MCF 10A (cell line): ENCODE measurements at regions not wholly inside any gene's neighbourhood (a gene's known extent, or its start where the extent isn't known, plus 50 kb on each side); places are given as distances from the start of the nearest gene placed in this dataset.
A peak's percentile ranks its signal among the peaks of the same experiment; 100 is the strongest.

Experiments
- BruUV-seq: library from RNA; stranded (reverse); fragments of 400-500 nt; replicated peaks from 2 replicates; lab custom pipeline; 2021; lab: Mats Ljungman, UMichigan
- CTCF ChIA-PET: fragments of 300-600 bp; sonication (Branson Sonifier 250); formaldehyde crosslinking; extraction: SDS; loops from one replicate; lab custom pipeline; 2021; ENCODE audit warnings: antibody characterized with exemption, inconsistent platforms; lab: Yijun Ruan, JAX
- POLR2A ChIA-PET: fragments of 300-600, 350-650 bp; sonication (Branson Sonifier 250); formaldehyde crosslinking; extraction: SDS; loops from one replicate; lab custom pipeline; 2020; ENCODE audit warnings: antibody characterized with exemption, inconsistent platforms; lab: Yijun Ruan, JAX
- DNase-seq: peaks from one replicate; pipeline ENCODE4 v3.0.0-alpha.2; 2018; ENCODE audit not compliant: unreplicated experiment
- H3K27ac Mint-ChIP-seq: one replicate; pipeline ENCODE4 v1.8.0; 2022; ENCODE audit warnings: mild to moderate bottlenecking, low read depth, mixed read lengths; ENCODE audit not compliant: unreplicated experiment
- H3K27me3 Mint-ChIP-seq: one replicate; pipeline ENCODE4 v1.8.0; 2022; ENCODE audit warnings: mixed read lengths; ENCODE audit not compliant: insufficient read depth, unreplicated experiment
- H3K36me3 Mint-ChIP-seq: one replicate; pipeline ENCODE4 v1.8.0; 2022; ENCODE audit warnings: mild to moderate bottlenecking, moderate library complexity, mixed read lengths; ENCODE audit not compliant: insufficient read depth, unreplicated experiment
- H3K4me1 Mint-ChIP-seq: one replicate; pipeline ENCODE4 v1.8.0; 2022; ENCODE audit warnings: mixed read lengths; ENCODE audit not compliant: insufficient read depth, unreplicated experiment
- H3K4me3 Mint-ChIP-seq: one replicate; pipeline ENCODE4 v1.8.0; 2022; ENCODE audit warnings: mild to moderate bottlenecking, moderate library complexity, mixed read lengths; ENCODE audit not compliant: unreplicated experiment
- H3K9me3 Mint-ChIP-seq: one replicate; pipeline ENCODE4 v1.8.0; 2022; ENCODE audit warnings: mixed read lengths; ENCODE audit not compliant: unreplicated experiment
- CTCF ChIP-seq: fragments of 200-600 bp; IDR thresholded peaks from one replicate; pipeline ENCODE4 v1.8.0; 2022; ENCODE audit warnings: antibody characterized with exemption, mild to moderate bottlenecking; ENCODE audit not compliant: unreplicated experiment
- intact Hi-C: fragments of 100-400 bp; cut with micrococcal nuclease; formaldehyde crosslinking; loops from 2 replicates; pipeline ENCODE4 v1.14.1; 2022

DNA sequence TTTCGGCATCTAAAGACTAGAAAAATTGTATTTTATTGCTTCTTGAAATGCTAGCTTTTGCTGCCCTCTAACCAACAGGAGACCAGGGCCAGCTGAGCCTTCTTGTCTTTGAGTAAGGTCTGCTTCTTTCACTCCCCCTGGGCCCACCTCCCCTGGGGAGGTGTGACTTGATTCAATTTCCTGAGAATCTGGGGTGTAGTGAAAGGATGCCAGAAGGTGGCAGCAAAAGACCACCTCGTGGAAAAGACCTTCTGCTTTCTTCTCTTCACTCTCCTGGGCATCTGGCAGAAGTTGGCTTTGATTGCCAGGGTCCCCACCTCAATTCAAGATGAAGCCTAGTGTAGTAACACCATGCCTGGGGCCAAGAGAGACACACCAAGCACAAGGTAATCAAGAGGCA is 96.5 kb upstream of the MAOA start:
- peaks cover 17% of the 10 kb centered on the region for H3K4me1 Mint-ChIP-seq
- no peak overlapping the region for H3K4me3 Mint-ChIP-seq
- BruUV-seq, result no TSS peak
- H3K9me3 Mint-ChIP-seq, result no peaks in the 10 kb centered on the region
- peak; percentile 56 for TF ChIP-seq CTCF
- peak overlapping the region; percentile 32 for H3K27ac Mint-ChIP-seq
- peak; percentile 73 for DNase-seq
- H3K27me3 Mint-ChIP-seq, result peaks cover 63% of the 10 kb centered on the region
- POLR2A ChIA-PET, result interaction anchor here (0.6 to 1.6 kb wide), 7 partner anchors 22 to 833 kb away, joined by 3 to 7 read pairs (median 3); no protein-coding TSS in a partner anchor
- CTCF ChIA-PET, result interaction anchor here (0.6 to 4.4 kb wide), 16 partner anchors 12 to 1780 kb away, joined by 3 to 48 read pairs (median 4); no protein-coding TSS in a partner anchor
- intact Hi-C loops, result loop anchor here (1.0 to 10.0 kb wide), 3 partner anchors 191 to 2005 kb away; no protein-coding TSS in a partner anchor
- no peaks in the 10 kb centered on the region for H3K36me3 Mint-ChIP-seq

DNA sequence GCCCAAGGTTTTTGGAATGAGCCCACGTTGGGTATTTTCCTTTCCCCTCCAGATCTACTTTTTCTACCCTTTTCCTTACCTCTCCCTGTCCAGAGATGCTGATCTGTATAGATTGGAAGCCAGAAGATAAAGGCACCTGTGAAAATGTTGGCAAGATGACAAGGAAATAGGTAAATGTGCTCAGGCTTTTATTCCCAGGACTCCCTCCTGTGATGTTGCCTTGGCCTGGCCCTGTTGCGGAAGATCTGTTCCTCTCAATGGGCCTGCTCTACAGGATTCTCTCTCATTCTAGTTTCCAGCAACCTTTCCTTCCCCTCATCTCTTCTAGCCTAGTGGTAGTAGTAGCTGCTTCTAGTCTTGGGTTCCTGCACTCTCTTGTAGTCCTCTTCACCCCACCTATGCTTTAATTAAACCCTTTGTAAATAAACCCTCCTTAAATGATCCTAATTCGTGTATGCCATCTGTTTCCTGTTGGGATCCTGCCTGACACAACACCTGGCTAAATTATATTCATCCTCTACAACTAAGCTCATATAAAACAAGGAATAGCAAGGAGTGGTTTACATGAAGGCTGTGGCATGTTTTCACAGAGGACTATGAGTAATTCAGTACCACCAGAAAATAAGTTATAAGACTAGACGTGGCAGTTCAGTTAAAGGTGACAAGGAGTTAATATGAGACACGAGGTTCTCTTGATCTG is 95.7 kb upstream of the MAOA start:
- no peaks in the 10 kb centered on the region for H3K9me3 Mint-ChIP-seq
- no peak for TF ChIP-seq CTCF
- peak overlapping the region; percentile 32 for H3K27ac Mint-ChIP-seq
- intact Hi-C loops, result no loop called here
- H3K36me3 Mint-ChIP-seq, result no peaks in the 10 kb centered on the region
- BruUV-seq, result no TSS peak
- DNase-seq, result no peak
- peaks cover 24% of the 10 kb centered on the region for H3K4me1 Mint-ChIP-seq
- H3K4me3 Mint-ChIP-seq, result no peak overlapping the region
- ChIA-PET CTCF (interaction anchor here (0.5 to 4.4 kb wide), 12 partner anchors 11 to 1781 kb away, joined by 3 to 48 read pairs (median 4); no protein-coding TSS in a partner anchor), POLR2A (interaction anchor here (0.6 to 1.6 kb wide), 10 partner anchors 21 to 279 kb away, joined by 3 to 7 read pairs (median 4); partner anchors contain the start of gene MAOA)
- peaks cover 63% of the 10 kb centered on the region for H3K27me3 Mint-ChIP-seq

GRCh38 chrX:43562372-43562771 is 93.7 kb upstream of the MAOA start:
- H3K9me3 Mint-ChIP-seq, result no peaks in the 10 kb centered on the region
- intact Hi-C loops, result no loop called here

More at GRCh38 chrX:43562372-43562771, 93.7 kb upstream of the MAOA start:
- Mint-ChIP-seq H3K4me3 (no peak overlapping the region), H3K27me3 (peaks cover 57% of the 10 kb centered on the region), H3K36me3 (no peaks in the 10 kb centered on the region), H3K27ac (no peak overlapping the region), H3K4me1 (peaks cover 24% of the 10 kb centered on the region)
- peak; percentile 61 for DNase-seq
- TF ChIP-seq CTCF, result no peak
- BruUV-seq, result no TSS peak
- CTCF ChIA-PET, result interaction anchor here (0.7 kb wide), 1 partner anchor 188 kb away, joined by 3 read pairs; no protein-coding TSS in a partner anchor
- POLR2A ChIA-PET, result interaction anchor here (1.5 to 2.2 kb wide), 2 partner anchors 27 to 94 kb away, joined by 3 to 6 read pairs; partner anchors contain the start of gene MAOA
